ENCODE measurements at regions not wholly inside any gene's neighbourhood (a gene's known extent, or its start where the extent isn't known, plus 50 kb on each side); places are given as distances from the start of the nearest gene placed in this dataset.

DNA sequence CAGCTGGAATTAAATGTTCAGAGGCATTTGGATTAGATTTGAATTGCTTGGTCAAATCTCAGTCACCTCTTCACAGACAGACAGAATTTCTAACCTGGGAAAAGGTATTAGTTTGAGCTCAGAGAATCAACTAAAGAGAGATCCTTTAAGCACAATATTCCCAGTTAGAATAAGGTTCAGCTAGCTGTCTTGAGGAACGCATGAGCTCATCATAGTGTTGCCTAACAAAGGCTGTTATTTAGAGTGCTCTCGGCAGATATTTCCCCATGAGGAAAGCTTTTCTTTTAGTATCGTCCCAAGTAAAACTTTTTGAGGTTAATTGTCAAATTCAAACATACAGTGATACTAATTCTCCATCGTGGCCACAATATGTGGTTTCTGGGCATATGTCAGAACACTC is 269.9 kb downstream of the HLX start:
- TF ChIP-seq, protein P1, sequence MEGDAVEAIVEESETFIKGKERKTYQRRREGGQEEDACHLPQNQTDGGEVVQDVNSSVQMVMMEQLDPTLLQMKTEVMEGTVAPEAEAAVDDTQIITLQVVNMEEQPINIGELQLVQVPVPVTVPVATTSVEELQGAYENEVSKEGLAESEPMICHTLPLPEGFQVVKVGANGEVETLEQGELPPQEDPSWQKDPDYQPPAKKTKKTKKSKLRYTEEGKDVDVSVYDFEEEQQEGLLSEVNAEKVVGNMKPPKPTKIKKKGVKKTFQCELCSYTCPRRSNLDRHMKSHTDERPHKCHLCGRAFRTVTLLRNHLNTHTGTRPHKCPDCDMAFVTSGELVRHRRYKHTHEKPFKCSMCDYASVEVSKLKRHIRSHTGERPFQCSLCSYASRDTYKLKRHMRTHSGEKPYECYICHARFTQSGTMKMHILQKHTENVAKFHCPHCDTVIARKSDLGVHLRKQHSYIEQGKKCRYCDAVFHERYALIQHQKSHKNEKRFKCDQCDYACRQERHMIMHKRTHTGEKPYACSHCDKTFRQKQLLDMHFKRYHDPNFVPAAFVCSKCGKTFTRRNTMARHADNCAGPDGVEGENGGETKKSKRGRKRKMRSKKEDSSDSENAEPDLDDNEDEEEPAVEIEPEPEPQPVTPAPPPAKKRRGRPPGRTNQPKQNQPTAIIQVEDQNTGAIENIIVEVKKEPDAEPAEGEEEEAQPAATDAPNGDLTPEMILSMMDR (conservative IDR thresholded peaks at IDR 0.05; ENCODE audit: low read depth, low read length), result no peak
- no peak for TF ChIP-seq EZH2phosphoT487 (IDR thresholded peaks at IDR 0.05; ENCODE audit: borderline replicate concordance, low read length)
- TF ChIP-seq EZH2 (IDR thresholded peaks at IDR 0.05; ENCODE audit: low read length, unreplicated experiment), result no peak

All from PC-3 (cell line).